GM19240 (cell line): ENCODE measurements at regions not wholly inside any gene's neighbourhood (a gene's known extent, or its start where the extent isn't known, plus 50 kb on each side); places are given as distances from the start of the nearest gene placed in this dataset.

Experiments
- DNase-seq: peaks from one replicate; pipeline ENCODE4 v3.0.0; 2011; ENCODE audit warnings: low spot score; ENCODE audit not compliant: insufficient read length

DNA sequence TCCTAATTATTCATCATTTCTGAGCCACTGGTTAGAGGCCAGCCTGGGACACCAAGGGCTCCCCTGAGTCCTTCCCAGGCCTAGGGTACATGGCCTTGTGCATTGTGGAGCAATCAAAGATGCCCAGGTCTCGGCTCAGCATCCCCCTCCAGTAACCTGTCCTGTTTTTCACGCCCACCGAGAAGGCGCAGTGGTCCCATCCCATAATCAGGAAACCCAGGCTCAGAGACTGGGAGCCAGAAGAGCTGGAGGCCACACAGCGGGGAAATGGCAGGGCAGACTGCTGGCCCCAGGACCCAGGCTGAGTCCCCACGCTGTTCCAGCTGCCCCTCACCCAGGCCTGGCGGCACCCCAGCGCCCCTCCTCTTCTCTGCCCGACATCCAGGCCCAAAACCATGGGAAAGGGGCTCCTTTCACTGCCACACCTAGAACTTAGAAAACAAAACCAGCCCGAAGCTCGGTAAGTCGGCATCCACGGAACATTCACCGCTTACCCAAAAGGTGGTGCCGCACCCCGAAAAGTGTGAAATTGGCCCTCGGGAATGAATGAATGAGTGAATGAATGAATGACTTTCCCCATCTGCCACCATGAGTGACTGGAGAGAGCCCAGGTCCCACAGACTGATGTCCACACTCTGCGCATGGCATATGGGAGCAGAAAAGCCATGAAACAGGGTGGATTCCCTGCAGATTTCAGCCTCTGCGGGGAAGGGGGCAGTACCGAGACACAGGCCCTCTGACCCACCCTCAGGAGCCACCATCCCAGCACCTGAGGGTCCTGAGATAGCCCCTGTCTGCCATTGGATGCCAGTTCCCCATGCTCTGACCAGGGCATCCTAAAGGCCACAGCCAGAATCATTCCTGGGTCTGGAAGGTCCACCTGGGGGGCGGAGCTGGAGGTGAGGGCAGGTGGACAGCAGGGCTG, 132.5 kb downstream of the OLFM1 start:
- no peak for DNase-seq

DNA sequence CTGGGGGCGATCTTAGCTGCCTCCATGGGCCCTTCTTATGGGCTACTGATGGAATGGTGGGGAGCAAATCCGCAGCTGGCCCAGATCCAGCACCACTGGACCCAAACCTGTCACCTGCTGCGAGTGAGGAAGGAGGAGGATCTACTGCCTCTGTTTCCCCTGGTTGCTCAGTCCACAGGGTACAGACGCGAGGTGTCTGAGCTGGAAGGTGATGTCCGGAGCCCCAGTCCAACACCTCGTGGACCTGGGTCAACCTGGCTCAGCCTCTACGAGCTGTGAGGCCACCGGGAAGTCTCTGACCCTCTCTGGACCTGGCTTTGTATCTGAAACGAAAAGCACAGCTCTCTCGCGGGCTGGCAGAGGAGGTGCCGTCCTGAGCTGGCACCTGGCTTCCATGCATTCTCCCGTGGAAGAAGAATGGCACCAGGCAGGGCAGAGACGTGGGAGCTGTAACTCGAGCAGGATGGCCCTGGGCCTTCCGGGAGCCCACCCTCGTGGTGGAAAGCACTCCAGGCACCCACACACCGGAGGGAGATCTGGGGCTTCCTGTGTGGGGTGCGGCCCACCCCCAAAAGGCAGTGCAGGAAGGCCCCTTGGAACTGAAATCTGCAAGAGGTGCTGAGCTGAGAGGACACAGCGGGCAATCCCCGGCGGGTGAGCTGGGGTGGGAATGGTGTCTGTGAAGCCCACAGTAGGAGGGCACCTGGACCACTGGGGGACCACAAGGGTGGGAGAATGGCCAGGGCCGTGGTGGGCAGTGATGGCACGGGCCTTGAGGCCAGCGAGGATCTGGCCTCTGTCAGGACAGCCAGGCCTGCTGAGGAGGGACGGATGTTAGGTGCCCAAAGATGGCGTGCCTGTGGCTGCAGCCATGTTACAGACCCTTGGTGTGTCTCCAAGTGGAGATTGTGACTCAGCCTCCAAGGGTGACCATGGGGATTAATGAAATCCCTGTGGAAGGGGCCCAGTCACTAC, 133.4 kb downstream of the OLFM1 start:
- DNase-seq = no peak

DNA sequence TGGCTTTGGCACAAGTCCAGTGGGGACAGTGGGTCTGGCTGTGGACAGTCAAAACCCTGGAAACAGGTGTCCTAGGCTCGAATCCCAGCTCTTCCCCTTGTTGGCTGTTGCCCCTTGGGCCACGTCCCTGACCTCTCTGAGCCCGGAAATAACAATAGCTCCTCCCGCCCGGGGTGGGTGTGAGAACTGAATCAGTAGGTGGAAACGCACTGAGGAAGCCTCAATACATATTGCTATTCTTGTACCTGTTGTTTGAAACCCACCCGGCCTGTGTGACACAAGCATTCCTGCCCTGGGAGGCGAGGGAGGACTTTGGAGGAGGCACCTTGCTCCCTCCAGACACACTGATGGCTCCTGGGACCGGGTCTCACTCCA, 134.1 kb downstream of the OLFM1 start:
- DNase-seq = no peak

DNA sequence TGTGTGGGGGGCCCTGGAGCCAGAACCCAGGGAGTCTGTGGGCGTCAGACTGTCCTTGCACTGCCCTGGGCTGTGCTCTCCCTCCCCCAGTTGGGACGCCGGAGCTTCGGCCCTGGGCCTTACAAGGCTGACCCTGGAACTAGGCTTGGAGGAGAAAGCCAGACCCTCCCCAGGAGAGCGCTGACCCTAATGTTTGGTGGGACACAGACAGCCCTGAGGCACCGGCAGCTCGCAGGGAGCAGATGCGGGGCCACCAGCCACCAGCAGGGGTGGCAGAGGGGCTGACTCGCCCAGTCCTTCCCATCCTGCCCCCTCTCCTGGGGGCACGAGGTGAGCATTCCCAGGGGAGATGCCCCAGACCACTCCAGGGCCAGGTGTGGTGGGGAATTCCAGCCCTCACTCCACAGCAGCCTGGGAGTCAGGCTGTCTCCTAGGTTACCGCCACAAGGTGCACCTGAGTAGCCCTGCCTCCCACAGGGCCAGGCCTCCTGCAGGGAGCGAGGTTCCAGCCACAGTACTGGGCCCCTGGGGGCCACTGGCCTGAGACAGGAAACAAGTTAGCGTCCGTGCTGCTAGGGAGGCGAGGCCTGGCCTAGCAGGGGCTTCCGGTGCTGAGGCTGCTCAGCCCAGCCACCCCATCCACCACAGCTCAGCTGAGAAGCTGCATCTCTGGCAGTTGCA, 134.6 kb downstream of the OLFM1 start:
- DNase-seq = no peak

DNA sequence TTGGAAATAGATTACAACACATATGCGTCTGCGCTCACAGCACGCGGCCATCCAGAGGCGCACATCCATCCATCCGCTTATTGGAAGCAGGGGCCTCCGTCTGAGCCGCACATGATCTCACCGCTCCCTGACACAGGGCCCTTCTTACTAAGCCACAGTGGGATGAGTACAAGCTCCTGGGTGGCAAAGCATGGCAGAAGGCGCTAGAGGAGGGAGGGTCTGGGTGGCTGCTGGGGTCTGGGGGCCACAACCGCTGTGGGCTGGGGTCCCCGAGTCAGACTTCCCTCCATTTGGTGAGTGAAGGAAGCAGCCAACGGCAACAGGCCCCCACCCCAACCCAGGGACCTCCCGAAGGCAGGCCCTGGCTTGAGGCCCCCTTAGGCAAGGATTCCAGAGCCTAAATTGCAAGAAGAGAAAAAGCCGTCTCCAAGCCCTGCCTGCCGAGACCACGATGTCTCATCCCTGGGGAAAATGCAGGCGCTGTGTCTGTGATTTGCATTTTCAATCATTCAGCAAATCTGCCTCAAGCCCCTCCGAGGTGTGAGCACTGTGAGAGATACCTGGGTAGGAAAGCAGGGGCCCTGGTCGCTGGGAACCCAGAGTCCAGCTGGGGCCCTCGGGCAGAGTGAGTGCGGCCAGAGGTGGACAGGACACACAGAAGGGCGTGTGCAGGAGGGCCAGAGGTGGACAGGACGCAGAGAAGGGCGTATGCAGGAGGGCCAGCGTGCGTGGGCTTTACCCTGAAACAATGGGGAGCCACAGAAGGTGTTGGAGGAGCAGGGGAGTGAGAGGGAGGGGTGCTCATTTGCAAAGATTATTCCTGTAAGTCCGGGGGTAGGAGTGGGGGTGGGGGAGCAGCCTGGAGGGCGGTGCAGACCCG, 135.7 kb downstream of the OLFM1 start:
- no peak for DNase-seq

DNA sequence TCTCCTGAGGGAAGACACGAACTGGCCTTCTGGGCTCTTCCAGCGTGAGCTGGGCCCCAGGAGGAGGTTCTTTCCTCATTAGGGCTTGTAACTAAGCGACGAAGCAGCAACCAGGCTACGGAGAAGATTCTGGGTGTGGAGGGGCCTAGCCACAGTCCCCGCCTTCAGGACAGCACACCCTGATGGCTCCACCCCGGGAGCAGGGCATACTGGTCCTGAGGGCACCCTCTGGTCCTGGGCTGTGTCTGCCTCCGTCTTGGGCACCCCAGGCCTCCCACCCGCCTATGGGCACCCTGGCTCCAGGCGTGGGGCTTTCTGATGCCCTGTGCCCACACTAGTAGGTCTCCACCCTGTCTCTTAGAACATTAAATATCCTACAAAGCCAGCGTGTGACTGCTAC, 136.4 kb downstream of the OLFM1 start:
- no peak for DNase-seq

DNA sequence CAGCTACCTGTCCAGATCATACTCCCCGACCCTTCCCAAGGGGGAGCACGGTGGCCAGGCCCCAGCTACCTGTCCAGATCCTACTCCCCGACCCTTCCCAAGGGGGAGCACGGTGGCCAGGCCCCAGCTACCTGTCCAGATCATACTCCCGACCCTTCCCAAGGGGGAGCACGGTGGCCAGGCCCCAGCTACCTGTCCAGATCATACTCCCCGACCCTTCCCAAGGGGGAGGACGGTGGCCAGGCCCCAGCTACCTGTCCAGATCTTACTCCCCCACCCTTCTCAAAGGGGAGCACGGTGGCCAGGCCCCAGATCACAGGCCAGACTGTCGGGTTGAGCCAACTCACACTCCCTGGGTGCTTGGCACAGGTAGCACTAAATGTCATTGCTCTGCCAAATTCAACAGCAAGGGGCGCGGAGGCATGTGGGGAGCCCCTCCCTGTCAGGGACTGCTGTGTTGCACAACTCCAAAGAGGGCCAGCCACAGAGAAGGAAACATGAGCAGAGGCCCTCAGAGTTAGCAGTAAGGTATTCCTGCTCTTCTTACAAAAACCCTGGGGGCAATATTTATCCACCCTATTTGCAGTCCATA, 136.9 kb downstream of the OLFM1 start:
- DNase-seq = no peak

DNA sequence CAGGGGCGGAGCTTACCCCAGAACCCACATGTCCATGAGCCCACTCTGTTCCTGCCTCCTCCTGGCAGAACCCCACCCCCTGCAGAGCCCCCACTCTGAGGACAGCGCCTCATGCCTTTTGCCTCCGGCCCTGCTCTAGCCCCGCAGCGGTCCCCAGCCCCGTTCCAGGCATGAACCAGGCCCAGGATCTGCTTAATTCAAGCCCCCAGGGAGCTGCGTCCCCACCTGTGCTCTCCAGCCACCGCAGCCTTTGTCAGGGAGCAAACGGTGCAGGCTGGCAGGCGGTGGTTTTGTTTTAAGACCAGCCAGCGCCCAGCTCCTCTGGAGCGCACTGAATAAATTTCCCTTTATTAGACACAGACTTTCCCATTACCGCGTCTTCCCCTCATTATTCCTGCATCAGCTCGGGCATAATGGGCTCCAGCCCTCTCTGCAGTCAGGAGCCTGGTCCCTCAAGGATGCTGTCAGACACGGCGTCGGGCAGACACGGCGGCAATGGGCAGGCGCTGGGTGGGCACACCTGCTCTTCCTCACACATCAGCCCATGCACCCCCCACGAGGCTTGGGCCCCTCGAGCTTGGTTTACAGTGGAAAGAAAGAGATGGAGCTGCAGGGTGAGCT, 137.6 kb downstream of the OLFM1 start:
- no peak for DNase-seq

DNA sequence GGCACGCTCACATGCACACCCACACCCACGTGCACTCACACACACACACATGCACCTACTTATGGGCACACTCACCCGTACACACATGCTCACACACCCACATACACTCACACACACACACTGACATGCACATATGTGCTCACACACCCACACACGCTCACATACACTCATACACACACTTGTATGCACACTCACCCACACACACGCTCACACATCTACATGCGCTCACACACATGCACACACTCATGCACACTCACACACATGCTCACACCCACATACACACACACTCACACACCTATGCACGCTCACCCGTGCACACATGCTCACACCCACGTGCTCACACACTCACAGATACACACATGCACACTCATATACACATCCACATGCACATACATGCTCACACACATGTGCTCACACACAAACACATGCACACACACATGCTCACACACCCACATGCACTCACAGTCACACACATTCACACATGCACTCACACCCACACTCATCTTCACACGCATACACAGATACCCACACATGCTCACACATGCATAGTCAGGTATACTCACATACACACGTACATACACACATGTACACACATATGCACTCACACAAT, 138.3 kb downstream of the OLFM1 start:
- DNase-seq = no peak

DNA sequence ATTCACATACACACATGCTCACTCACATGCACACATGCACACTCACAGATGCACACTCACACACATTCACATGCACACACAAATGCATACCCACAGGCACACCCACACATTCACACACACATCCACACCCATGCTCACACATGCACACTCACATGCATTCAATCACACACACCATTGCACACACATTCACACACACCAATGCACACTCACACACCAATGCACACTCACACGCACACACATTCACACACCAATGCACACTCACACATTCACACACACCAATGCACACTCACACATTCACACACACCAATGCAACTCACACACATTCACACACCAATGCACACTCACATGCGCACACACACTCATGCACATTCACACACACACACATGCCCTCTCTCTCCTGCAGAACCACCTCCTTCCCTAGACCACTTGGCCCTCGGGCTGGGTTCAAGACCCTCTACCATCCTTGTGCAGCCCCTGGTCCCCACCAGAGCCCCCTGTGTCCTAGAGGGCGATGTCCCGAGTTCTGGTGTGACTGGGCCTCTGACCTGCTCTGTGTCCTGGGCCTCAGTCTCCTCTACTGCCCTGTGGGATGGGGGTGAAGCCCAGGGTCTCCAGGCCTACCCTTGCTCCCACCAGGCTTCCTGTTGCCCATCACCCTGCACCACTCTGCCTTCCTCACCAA, 139.0 kb downstream of the OLFM1 start:
- no peak for DNase-seq

DNA sequence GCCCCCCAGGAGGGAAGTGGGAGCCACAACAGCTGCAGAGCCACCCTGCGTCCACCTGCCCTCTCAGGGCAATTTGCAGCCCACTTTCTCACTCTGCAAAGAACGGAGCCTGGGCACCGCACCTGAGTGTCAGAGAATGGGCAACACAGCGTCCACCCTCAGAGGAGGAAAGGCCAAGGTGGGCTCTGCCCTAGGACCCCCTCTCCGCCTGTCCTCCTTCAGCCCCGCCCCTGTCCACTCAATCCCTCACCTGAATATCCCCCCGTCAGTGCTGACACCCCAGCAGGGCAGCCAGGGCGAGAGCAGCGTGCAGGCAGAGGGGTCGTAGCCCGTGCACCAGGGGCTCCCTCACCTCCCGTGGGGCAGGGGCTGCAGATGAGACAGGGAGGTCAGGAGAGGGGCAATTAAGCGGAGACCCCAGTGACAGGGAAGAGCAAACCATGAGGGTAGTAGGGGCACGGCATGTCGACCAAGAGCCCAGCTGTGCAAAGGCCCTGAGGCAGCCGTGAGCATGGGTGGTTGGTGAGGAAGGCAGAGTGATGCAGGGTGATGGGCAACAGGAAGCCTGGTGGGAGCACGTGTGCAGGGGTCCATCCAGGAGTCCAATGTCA, 140.3 kb downstream of the OLFM1 start:
- no peak for DNase-seq

DNA sequence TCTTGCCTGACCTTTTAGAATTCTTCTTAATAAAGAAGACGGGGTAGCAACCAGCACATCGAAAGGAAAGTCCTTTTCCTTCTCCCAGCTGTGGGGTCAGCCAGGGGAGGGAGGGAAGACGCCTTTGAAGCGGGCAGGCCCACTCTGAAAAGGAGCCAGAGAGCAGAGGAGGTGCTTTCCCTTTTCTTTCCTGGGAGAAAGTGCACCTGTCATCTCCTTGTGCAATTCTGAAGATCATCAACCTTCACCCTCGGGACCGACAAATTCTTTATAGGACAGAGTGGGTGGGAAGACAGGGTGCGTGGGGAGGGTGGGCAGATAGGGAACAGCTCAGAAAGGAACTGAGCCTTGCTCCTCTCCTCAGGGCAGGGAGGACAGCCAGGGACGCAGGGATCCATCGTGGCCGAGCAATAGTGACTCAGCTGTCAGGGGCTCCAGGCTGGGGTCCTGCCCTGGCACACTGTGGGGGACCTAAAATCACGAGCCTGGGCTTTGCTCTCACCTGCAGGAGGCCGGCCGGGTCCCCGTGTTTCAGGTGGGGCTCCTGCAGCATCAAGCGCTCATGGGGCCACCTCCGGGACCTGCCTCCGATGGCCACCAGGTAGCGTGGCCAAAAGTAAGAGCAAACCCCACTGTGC, 141.0 kb downstream of the OLFM1 start:
- DNase-seq = no peak

DNA sequence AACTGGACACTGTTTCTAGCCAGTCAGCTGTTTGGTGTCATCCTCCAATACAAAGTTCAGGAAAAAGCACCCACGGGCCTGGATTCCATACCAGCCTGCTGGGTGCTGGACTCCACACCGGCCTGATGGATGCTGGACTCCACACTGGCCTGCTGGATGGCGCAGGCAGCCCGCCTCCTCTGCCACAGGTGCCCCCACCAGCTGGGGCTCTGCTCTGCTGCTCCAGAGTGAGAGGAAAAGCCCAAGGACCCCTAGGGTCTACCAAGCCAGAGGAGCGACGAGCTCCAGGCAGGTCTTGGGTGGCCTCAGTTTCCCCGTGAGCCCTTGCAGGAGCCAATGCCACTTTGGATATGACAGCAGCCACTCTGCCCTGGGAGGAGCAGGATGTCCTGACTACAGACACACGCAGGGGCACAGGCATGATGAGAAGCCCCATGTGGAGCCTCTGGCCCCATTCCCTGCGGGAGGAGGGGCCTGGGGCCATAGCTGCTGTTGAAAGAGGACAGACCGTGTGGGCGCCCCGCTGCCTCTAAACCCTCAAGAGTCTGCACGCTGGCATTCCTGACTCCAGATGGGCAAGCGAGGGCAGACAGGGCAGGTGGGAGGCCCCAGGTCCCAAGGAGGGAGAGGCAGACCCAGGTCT, 141.6 kb downstream of the OLFM1 start:
- DNase-seq = no peak

DNA sequence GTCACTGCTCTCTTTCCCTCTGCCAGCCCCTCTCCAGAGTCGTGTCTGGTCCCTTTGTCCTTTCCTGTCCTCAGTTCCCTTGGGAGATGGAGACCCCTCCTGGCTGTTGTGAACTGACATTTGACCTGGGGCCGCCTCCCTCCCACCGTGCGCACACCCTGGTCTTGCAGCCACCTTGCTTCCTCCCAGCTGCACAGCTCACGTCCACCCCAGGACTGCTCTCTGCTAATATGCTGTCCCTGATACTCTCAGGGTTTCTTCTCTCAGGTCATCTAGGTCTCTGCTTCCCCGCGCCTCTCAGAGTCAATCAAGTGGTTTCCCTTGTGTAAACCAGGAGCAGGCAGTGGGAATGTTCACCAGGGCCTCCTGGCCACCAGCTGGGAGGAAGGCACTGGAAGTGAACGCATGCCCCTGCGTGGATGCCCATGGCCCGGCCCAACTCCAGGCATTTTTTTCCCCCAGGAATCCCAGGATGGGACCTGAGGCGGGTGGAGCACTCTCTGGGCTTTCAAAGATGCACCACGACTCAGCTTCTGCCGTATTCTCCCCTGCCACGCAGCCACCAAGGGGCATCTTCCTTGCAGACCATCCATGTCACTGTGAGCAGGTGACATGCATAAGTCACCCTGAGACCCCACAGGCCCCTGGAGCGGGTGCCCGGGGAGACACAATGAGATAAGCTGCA, 142.4 kb downstream of the OLFM1 start:
- no peak for DNase-seq

DNA sequence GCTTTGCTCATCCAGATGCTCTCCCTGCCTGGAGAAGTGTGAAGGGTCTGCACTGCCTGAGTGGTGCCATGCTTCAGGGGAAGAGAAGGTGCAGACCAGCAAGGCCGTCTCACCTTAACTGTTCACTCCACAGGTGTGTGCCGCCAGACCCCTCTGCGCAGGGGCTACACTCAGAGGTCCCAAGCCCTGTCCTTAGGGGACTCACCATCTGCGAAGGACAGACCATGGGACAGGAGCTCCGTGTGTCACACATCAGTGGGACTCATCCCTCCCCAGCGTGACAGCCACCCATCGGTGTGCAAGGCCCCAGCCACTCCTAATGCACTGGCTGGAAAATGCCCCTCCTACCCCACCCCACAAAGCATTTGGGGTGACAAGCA, 142.9 kb downstream of the OLFM1 start:
- no peak for DNase-seq

DNA sequence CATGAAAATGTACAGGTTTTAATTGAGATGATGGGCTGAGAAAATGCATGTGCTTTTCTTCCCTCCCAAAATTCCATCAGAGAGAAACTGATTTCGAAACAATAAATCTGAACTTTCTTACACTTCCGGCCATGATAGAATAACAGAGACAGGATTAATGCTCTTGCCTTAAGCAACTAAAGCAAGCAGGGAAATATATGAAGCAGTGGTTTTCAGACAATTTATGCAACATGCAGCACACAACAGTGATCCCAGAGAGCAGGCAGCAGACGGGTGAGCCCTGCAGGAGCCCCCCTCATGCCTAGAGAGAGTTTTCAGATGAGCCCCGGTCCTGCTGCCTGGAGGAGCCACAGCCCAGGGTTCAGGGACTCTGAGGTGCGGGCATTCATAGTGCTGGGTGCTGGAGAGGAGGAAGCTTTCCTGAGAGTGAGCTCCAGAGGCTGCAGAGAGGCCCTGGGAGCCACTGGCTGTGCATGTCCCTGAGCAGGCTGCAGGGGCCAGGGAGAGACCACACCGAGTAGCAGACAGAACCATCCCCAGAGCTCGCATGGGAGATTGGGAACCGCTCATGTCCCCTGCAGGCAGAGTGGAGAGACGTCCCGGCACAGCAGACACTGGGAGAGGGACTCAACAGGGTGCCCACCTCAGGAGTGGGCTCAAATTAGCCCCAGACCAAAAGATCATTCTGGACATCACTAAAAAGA, 143.5 kb downstream of the OLFM1 start:
- DNase-seq = no peak
